ENCODE measurements at regions not wholly inside any gene's neighbourhood (a gene's known extent, or its start where the extent isn't known, plus 50 kb on each side); places are given as distances from the start of the nearest gene placed in this dataset.

- ChIA-PET CTCF (no interaction called here), POLR2A (no interaction called here)
- Histone ChIP-seq H3K4me3 (ENCODE audit: low read length) (no peak overlapping the region), H3K27me3 (ENCODE audit: insufficient read depth, low read length, poor library complexity, severe bottlenecking) (no peaks in the 10 kb centered on the region), H3K4me1 (ENCODE audit: insufficient read depth, low read length) (no peaks in the 10 kb centered on the region), H3K9me3 (ENCODE audit: low read length) (no peaks in the 10 kb centered on the region), H3K27ac (ENCODE audit: low read depth, low read length) (no peak overlapping the region), H3K36me3 (ENCODE audit: insufficient read depth, low read length) (no peaks in the 10 kb centered on the region)
- Mint-ChIP-seq H3K4me1 (no peaks in the 10 kb centered on the region), H3K4me3 (no peak overlapping the region), H3K9me3 (peaks cover 7 to 38% (median 14%) of the 10 kb centered on the region in 5 donors), H3K36me3 (no peaks in the 10 kb centered on the region), H3K27ac (no peak overlapping the region), H3K27me3 (no peaks in the 10 kb centered on the region)
- no peak for DNase-seq
Observed at GRCh38 chr18:40937386-40937785, 1017.6 kb upstream of the PIK3C3 start.

GRCh38 chr18:40935423-40935822 is 1019.6 kb upstream of the PIK3C3 start:
- Histone ChIP-seq H3K9me3 (ENCODE audit: low read length) (no peaks in the 10 kb centered on the region), H3K4me3 (ENCODE audit: low read length) (no peak overlapping the region), H3K36me3 (ENCODE audit: insufficient read depth, low read length) (no peaks in the 10 kb centered on the region), H3K27me3 (ENCODE audit: insufficient read depth, low read length, poor library complexity, severe bottlenecking) (no peaks in the 10 kb centered on the region), H3K4me1 (ENCODE audit: insufficient read depth, low read length) (no peaks in the 10 kb centered on the region), H3K27ac (ENCODE audit: low read depth, low read length) (no peak overlapping the region)
- POLR2A ChIA-PET: no interaction called here
- H3K36me3 Mint-ChIP-seq: no peaks in the 10 kb centered on the region
- no peaks in the 10 kb centered on the region for H3K4me1 Mint-ChIP-seq
- peaks cover 7 to 44% (median 13%) of the 10 kb centered on the region in 5 donors for H3K9me3 Mint-ChIP-seq
- no peak overlapping the region for H3K27ac Mint-ChIP-seq
- no peak overlapping the region for H3K4me3 Mint-ChIP-seq
- DNase-seq: no peak
- CTCF ChIA-PET: no interaction called here
- no peaks in the 10 kb centered on the region for H3K27me3 Mint-ChIP-seq

GRCh38 chr18:40932862-40933261 is 1022.2 kb upstream of the PIK3C3 start:
- no peaks in the 10 kb centered on the region for H3K27me3 Mint-ChIP-seq
- no peaks in the 10 kb centered on the region for H3K36me3 Mint-ChIP-seq
- no peaks in the 10 kb centered on the region for H3K36me3 ChIP-seq (ENCODE audit: insufficient read depth, low read length)
- ChIA-PET POLR2A (no interaction called here), CTCF (no interaction called here)
- no peak overlapping the region for H3K4me3 Mint-ChIP-seq
- H3K27ac ChIP-seq (ENCODE audit: low read depth, low read length): no peak overlapping the region
- DNase-seq: no peak
- no peaks in the 10 kb centered on the region for H3K27me3 ChIP-seq (ENCODE audit: insufficient read depth, low read length, poor library complexity, severe bottlenecking)
- no peaks in the 10 kb centered on the region for H3K4me1 ChIP-seq (ENCODE audit: insufficient read depth, low read length)
- H3K9me3 Mint-ChIP-seq: peaks cover 3 to 50% (median 12%) of the 10 kb centered on the region in 5 donors
- H3K4me3 ChIP-seq (ENCODE audit: low read length): no peak overlapping the region
- no peaks in the 10 kb centered on the region for H3K4me1 Mint-ChIP-seq
- no peaks in the 10 kb centered on the region for H3K9me3 ChIP-seq (ENCODE audit: low read length)
- H3K27ac Mint-ChIP-seq: no peak overlapping the region

- H3K4me1 Mint-ChIP-seq: no peaks in the 10 kb centered on the region
Observed at GRCh38 chr18:40930211-40930882, 1024.7 kb upstream of the PIK3C3 start.

GRCh38 chr18:40929399-40929798 is 1025.6 kb upstream of the PIK3C3 start:
- no peaks in the 10 kb centered on the region for H3K36me3 ChIP-seq (ENCODE audit: insufficient read depth, low read length)
- POLR2A ChIA-PET: no interaction called here
- no peak for DNase-seq
- Mint-ChIP-seq H3K4me3 (no peak overlapping the region), H3K27me3 (no peaks in the 10 kb centered on the region), H3K27ac (no peak overlapping the region), H3K9me3 (peaks cover 3 to 42% (median 9%) of the 10 kb centered on the region in 5 donors), H3K36me3 (no peaks in the 10 kb centered on the region), H3K4me1 (no peaks in the 10 kb centered on the region)
- CTCF ChIA-PET: no interaction called here
- H3K27me3 ChIP-seq (ENCODE audit: insufficient read depth, low read length, poor library complexity, severe bottlenecking): no peaks in the 10 kb centered on the region
- H3K27ac ChIP-seq (ENCODE audit: low read depth, low read length): no peak overlapping the region
- no peaks in the 10 kb centered on the region for H3K9me3 ChIP-seq (ENCODE audit: low read length)
- H3K4me1 ChIP-seq (ENCODE audit: insufficient read depth, low read length): no peaks in the 10 kb centered on the region
- no peak overlapping the region for H3K4me3 ChIP-seq (ENCODE audit: low read length)

More at GRCh38 chr18:40930211-40930882, 1024.7 kb upstream of the PIK3C3 start:
- Histone ChIP-seq H3K27ac (ENCODE audit: low read depth, low read length) (no peak overlapping the region), H3K9me3 (ENCODE audit: low read length) (no peaks in the 10 kb centered on the region), H3K27me3 (ENCODE audit: insufficient read depth, low read length, poor library complexity, severe bottlenecking) (no peaks in the 10 kb centered on the region), H3K4me1 (ENCODE audit: insufficient read depth, low read length) (no peaks in the 10 kb centered on the region), H3K4me3 (ENCODE audit: low read length) (no peak overlapping the region), H3K36me3 (ENCODE audit: insufficient read depth, low read length) (no peaks in the 10 kb centered on the region)
- H3K36me3 Mint-ChIP-seq: no peaks in the 10 kb centered on the region
- POLR2A ChIA-PET: no interaction called here
- no peak overlapping the region for H3K4me3 Mint-ChIP-seq
- CTCF ChIA-PET: no interaction called here
- H3K9me3 Mint-ChIP-seq: peaks cover 3 to 49% (median 9%) of the 10 kb centered on the region in 5 donors
- no peak for DNase-seq
- no peaks in the 10 kb centered on the region for H3K27me3 Mint-ChIP-seq
- no peak overlapping the region for H3K27ac Mint-ChIP-seq

- Mint-ChIP-seq H3K4me1 (no peaks in the 10 kb centered on the region), H3K27me3 (no peaks in the 10 kb centered on the region), H3K36me3 (peaks cover 0 to 3% (median 0%) of the 10 kb centered on the region in 3 donors), H3K9me3 (peaks cover 3 to 48% (median 15%) of the 10 kb centered on the region in 5 donors), H3K27ac (no peak overlapping the region), H3K4me3 (no peak overlapping the region)
- Histone ChIP-seq H3K9me3 (ENCODE audit: low read length) (no peaks in the 10 kb centered on the region), H3K4me1 (ENCODE audit: insufficient read depth, low read length) (no peaks in the 10 kb centered on the region), H3K4me3 (ENCODE audit: low read length) (no peak overlapping the region), H3K27me3 (ENCODE audit: insufficient read depth, low read length, poor library complexity, severe bottlenecking) (no peaks in the 10 kb centered on the region), H3K27ac (ENCODE audit: low read depth, low read length) (no peak overlapping the region), H3K36me3 (ENCODE audit: insufficient read depth, low read length) (no peaks in the 10 kb centered on the region)
- CTCF ChIA-PET: no interaction called here
- POLR2A ChIA-PET: no interaction called here
- DNase-seq: no peak
Observed at GRCh38 chr18:40926679-40927078, 1028.4 kb upstream of the PIK3C3 start.

- CTCF ChIA-PET: no interaction called here
- no peak overlapping the region for H3K27ac Mint-ChIP-seq
- POLR2A ChIA-PET: no interaction called here
- Histone ChIP-seq H3K27ac (ENCODE audit: low read depth, low read length) (no peak overlapping the region), H3K27me3 (ENCODE audit: insufficient read depth, low read length, poor library complexity, severe bottlenecking) (no peaks in the 10 kb centered on the region), H3K4me3 (ENCODE audit: low read length) (no peak overlapping the region), H3K9me3 (ENCODE audit: low read length) (no peaks in the 10 kb centered on the region), H3K36me3 (ENCODE audit: insufficient read depth, low read length) (no peaks in the 10 kb centered on the region), H3K4me1 (ENCODE audit: insufficient read depth, low read length) (no peaks in the 10 kb centered on the region)
- H3K27me3 Mint-ChIP-seq: peaks cover 0 to 2% of the 10 kb centered on the region in 2 donors
- H3K4me1 Mint-ChIP-seq: no peaks in the 10 kb centered on the region
- H3K9me3 Mint-ChIP-seq: peaks cover 3 to 38% (median 13%) of the 10 kb centered on the region in 5 donors
- no peak for DNase-seq
- H3K36me3 Mint-ChIP-seq: peaks cover 0 to 3% (median 0%) of the 10 kb centered on the region in 3 donors
- H3K4me3 Mint-ChIP-seq: no peak overlapping the region
Observed at GRCh38 chr18:40925071-40925541, 1029.9 kb upstream of the PIK3C3 start.

- Histone ChIP-seq H3K27me3 (ENCODE audit: insufficient read depth, low read length, poor library complexity, severe bottlenecking) (no peaks in the 10 kb centered on the region), H3K27ac (ENCODE audit: low read depth, low read length) (no peak overlapping the region), H3K9me3 (ENCODE audit: low read length) (no peaks in the 10 kb centered on the region), H3K36me3 (ENCODE audit: insufficient read depth, low read length) (no peaks in the 10 kb centered on the region), H3K4me1 (ENCODE audit: insufficient read depth, low read length) (no peaks in the 10 kb centered on the region), H3K4me3 (ENCODE audit: low read length) (no peak overlapping the region)
- CTCF ChIA-PET: no interaction called here
- H3K9me3 Mint-ChIP-seq: peaks cover 3 to 43% (median 8%) of the 10 kb centered on the region in 5 donors
- POLR2A ChIA-PET: no interaction called here
- no peak overlapping the region for H3K4me3 Mint-ChIP-seq
- H3K27ac Mint-ChIP-seq: no peak overlapping the region
- H3K4me1 Mint-ChIP-seq: no peaks in the 10 kb centered on the region
- DNase-seq: no peak
- peaks cover 0 to 3% (median 0%) of the 10 kb centered on the region in 3 donors for H3K36me3 Mint-ChIP-seq
- H3K27me3 Mint-ChIP-seq: peaks cover 0 to 2% of the 10 kb centered on the region in 2 donors
Observed at GRCh38 chr18:40921845-40922629, 1033.0 kb upstream of the PIK3C3 start.

Data from CD8-positive, alpha-beta memory T cell (primary cell).